Heart left ventricle (tissue), 16 donors: ENCODE measurements at regions not wholly inside any gene's neighbourhood (a gene's known extent, or its start where the extent isn't known, plus 50 kb on each side); places are given as distances from the start of the nearest gene placed in this dataset.

Experiments
- ATAC-seq, 4 donors: fragments of 200-7000 bp; cut with Tn5 transposase; one replicate each; pipeline ENCODE4 v1.9.1; 2020 to 2022; ENCODE audit warnings: moderate library complexity in 4 of 4, mild to moderate bottlenecking in 3 of 4, moderate number of reproducible peaks in 1 of 4
- DNase-seq, 5 donors: peaks; one replicate each; pipeline ENCODE4 v3.0.0-alpha.2; 2020
- H3K27ac ChIP-seq, 12 donors: fragments of 200-600 bp; sonication (generic) in 4 of 12; one replicate each; pipeline versions ENCODE4 v1.5.0 to v1.8.0; 2016 to 2022; ENCODE audit warnings: mild to moderate bottlenecking in 2 of 12
- H3K27me3 ChIP-seq, 9 donors: fragments of 200-600 bp; sonication (generic) in 2 of 9; one replicate each; pipeline versions ENCODE4 v1.5.1 to v1.8.0; 2016 to 2022; ENCODE audit warnings: mild to moderate bottlenecking in 3 of 9
- H3K36me3 ChIP-seq, 9 donors: fragments of 200-600 bp; sonication (generic) in 2 of 9; one replicate each; pipeline versions ENCODE4 v1.5.0 to v1.8.0; 2018 to 2022; ENCODE audit warnings: mild to moderate bottlenecking in 2 of 9
- H3K4me1 ChIP-seq, 12 donors: fragments of 200-600 bp; sonication (generic) in 4 of 12; one replicate each; pipeline versions ENCODE4 v1.5.0 to v1.8.0; 2016 to 2022; ENCODE audit warnings: mild to moderate bottlenecking in 3 of 12
- H3K4me3 ChIP-seq, 12 donors: fragments of 200-600 bp; sonication (generic) in 4 of 12; one replicate each; pipeline versions ENCODE4 v1.5.0 to v1.8.0; 2017 to 2022; ENCODE audit warnings: mild to moderate bottlenecking in 9 of 12, moderate library complexity in 4 of 12
- H3K9me3 ChIP-seq, 12 donors: fragments of 200-600 bp; sonication (generic) in 4 of 12; one replicate each; pipeline versions ENCODE4 v1.5.0 to v1.8.0; 2016 to 2022; ENCODE audit warnings: mild to moderate bottlenecking in 1 of 12
- POLR2A ChIP-seq, 2 donors: fragments of 450-650 bp; IDR thresholded peaks; one replicate each; pipeline ENCODE4 v1.6.1; 2017; ENCODE audit warnings: antibody characterized with exemption in 2 of 2, mild to moderate bottlenecking in 2 of 2, moderate library complexity in 2 of 2
- WGBS, 4 donors: extraction: QIAGEN DNeasy Blood & Tissue Kit in 2 of 4; methylation state at CpG; one replicate each; pipeline versions ENCODE4 v1.1.5 to v1.1.7; 2013 to 2018; 5-methylcytosine and 5-hydroxymethylcytosine counted together
- intact Hi-C, 10 donors: fragments of 100-400 bp; cut with DNase I; formaldehyde crosslinking; loops; one replicate each; pipeline versions ENCODE4 v1.11.1 to v1.14.2; 2022
- TF ChIP-seq, protein P1 (sequence below), 12 donors: fragments of 200-600 bp; sonication (generic) in 4 of 12; IDR thresholded peaks; one replicate each; pipeline versions ENCODE4 v1.5.0 to v1.8.0; 2018 to 2022; ENCODE audit warnings: antibody characterized with exemption in 12 of 12, mild to moderate bottlenecking in 5 of 12
- donor health status: ischemic (EF 13 %, LVEDD 7.1; RV severe dilation, severe dysfunction).
- donor health status: healthy with polysubstance abuse.
- donor health status: DM: no; HTN: yes; CAD: no.
- donor health status: DM: no; HTN: no; CAD: no.
- donor health status: ischemic (EF 25% LVEDD 6.9; RV normal size, moderate dysfunction).
- donor health status: ischemic (EF 25% LVEDD 5.7; RV mildly dilated, moderate dysfunction).
- donor health status: healthy.
- donor health status: DM: yes; HTN: yes; CAD: no.
- donor health status: ischemic (EF 35%, LVEDD 5.7; RV mildly dilated, moderate dysfunction).
- donor health status: nonischemic (EF 11% LVEDD 7.7; RV severe dilation, severe dysfunction).
- donor health status: DM: yes; HTN: yes; CAD: no.
- donor health status: PGD.
- donor health status: ischemic (EF 29% LVEDD 5.4; RV normal size, mild dysfunction).
- donor health status: nonischemic (EF 23%, LVEDD 6.1; RV moderate dilation, normal function).

- Histone ChIP-seq H3K36me3 (no peaks in the 10 kb centered on the region), H3K4me3 (no peak overlapping the region), H3K9me3 (no peaks in the 10 kb centered on the region), H3K27ac (no peak overlapping the region), H3K4me1 (peaks cover 0 to 6% (median 0%) of the 10 kb centered on the region in 12 donors), H3K27me3 (no peaks in the 10 kb centered on the region)
- intact Hi-C loops = loop anchor here in 1 of 10 donors (10.0 kb wide), 1 partner anchor 334 kb away; no protein-coding TSS in a partner anchor
- DNase-seq (no peak), ATAC-seq (no peak)
- WGBS, 4 donors = 63 to 78% (median 78%) methylated on average over 3 of the region's 3 CpGs
- TF ChIP-seq, protein P1, sequence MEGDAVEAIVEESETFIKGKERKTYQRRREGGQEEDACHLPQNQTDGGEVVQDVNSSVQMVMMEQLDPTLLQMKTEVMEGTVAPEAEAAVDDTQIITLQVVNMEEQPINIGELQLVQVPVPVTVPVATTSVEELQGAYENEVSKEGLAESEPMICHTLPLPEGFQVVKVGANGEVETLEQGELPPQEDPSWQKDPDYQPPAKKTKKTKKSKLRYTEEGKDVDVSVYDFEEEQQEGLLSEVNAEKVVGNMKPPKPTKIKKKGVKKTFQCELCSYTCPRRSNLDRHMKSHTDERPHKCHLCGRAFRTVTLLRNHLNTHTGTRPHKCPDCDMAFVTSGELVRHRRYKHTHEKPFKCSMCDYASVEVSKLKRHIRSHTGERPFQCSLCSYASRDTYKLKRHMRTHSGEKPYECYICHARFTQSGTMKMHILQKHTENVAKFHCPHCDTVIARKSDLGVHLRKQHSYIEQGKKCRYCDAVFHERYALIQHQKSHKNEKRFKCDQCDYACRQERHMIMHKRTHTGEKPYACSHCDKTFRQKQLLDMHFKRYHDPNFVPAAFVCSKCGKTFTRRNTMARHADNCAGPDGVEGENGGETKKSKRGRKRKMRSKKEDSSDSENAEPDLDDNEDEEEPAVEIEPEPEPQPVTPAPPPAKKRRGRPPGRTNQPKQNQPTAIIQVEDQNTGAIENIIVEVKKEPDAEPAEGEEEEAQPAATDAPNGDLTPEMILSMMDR (IDR thresholded peaks at IDR 0.05) = no peak
- no peak for TF ChIP-seq POLR2A (IDR thresholded peaks at IDR 0.05)
Measured at GRCh38 chr4:126959056-126959745, 673.6 kb upstream of the INTU start.

DNA sequence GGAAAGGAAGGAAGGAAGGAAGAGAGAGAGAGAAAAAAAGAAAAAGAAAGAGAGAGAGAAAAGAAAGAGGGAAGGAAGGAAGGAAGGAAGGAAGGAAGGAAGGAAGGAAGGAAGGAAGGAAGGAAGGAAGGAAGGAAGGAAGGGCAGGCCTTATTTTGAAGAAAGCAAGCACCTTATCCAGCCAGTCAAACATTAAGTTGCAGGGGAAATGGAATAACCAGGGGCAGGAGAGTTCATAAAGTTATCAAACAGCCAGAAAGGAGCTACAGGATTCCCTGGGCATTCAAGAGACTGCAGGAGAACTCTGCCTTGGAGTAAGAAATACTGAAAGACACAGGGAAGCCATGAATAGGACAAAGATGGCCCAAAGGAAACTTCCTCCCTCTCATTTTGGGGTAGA is 672.0 kb upstream of the INTU start:
- Histone ChIP-seq H3K27me3 (no peaks in the 10 kb centered on the region), H3K36me3 (no peaks in the 10 kb centered on the region), H3K27ac (no peak overlapping the region), H3K4me1 (peaks cover 0 to 6% (median 0%) of the 10 kb centered on the region in 12 donors), H3K9me3 (no peaks in the 10 kb centered on the region), H3K4me3 (no peak overlapping the region)
- TF ChIP-seq, protein P1 (IDR thresholded peaks at IDR 0.05) = no peak
- TF ChIP-seq POLR2A (IDR thresholded peaks at IDR 0.05) = no peak
- intact Hi-C loops = no loop called here
- DNase-seq = no peak
- no peak for ATAC-seq

GRCh38 chr4:126961661-126962060 is 671.1 kb upstream of the INTU start:
- Histone ChIP-seq H3K36me3 (no peaks in the 10 kb centered on the region), H3K9me3 (no peaks in the 10 kb centered on the region), H3K27me3 (no peaks in the 10 kb centered on the region), H3K4me3 (no peak overlapping the region), H3K4me1 (peaks cover 0 to 6% (median 0%) of the 10 kb centered on the region in 12 donors), H3K27ac (no peak overlapping the region)
- intact Hi-C loops = no loop called here
- TF ChIP-seq, protein P1 (IDR thresholded peaks at IDR 0.05) = no peak
- TF ChIP-seq POLR2A (IDR thresholded peaks at IDR 0.05) = no peak
- no peak for ATAC-seq
- DNase-seq = no peak
- WGBS, 4 donors = 80 to 92% (median 85%) methylated on average over 1 of the region's 1 CpG

GRCh38 chr4:126965877-126966276 is 666.9 kb upstream of the INTU start:
- intact Hi-C loops = no loop called here
- no peak for ATAC-seq
- WGBS, 4 donors = 70 to 87% (median 73%) methylated on average over 4 of the region's 4 CpGs
- no peaks in the 10 kb centered on the region for H3K9me3 ChIP-seq
- H3K27me3 ChIP-seq = no peaks in the 10 kb centered on the region
- H3K4me1 ChIP-seq = peaks cover 0 to 6% (median 0%) of the 10 kb centered on the region in 12 donors
- H3K36me3 ChIP-seq = no peaks in the 10 kb centered on the region
- no peak for TF ChIP-seq POLR2A (IDR thresholded peaks at IDR 0.05)
- TF ChIP-seq, protein P1 (IDR thresholded peaks at IDR 0.05) = no peak
- H3K4me3 ChIP-seq = no peak overlapping the region
- no peak for DNase-seq
- H3K27ac ChIP-seq = no peak overlapping the region
